ENCODE measurements at regions not wholly inside any gene's neighbourhood (a gene's known extent, or its start where the extent isn't known, plus 50 kb on each side); places are given as distances from the start of the nearest gene placed in this dataset.

- TF ChIP-seq EZH2phosphoT487 (IDR thresholded peaks at IDR 0.05; ENCODE audit: low read depth) (no peak), CTCF (IDR thresholded peaks at IDR 0.05; ENCODE audit: low read depth, low read length) (no peak)
Observed at GRCh38 chr2:23293063-23293462, 91.9 kb upstream of the KLHL29 start.
